Retinal pigment epithelial cell (primary cell): ENCODE measurements at regions not wholly inside any gene's neighbourhood (a gene's known extent, or its start where the extent isn't known, plus 50 kb on each side); places are given as distances from the start of the nearest gene placed in this dataset.

Experiments
- DNase-seq: peaks from one replicate; pipeline ENCODE4 v3.0.0-alpha.2; 2010; ENCODE audit warnings: low read depth
- H3K4me3 ChIP-seq: 2 replicates; pipeline ENCODE4 v1.5.1; 2011; ENCODE audit warnings: mild to moderate bottlenecking, low read length, control low read depth, moderate library complexity
- TF ChIP-seq, protein P1 (sequence below): conservative IDR thresholded peaks from 2 replicates; pipeline ENCODE4 v1.5.1; 2011; ENCODE audit warnings: low read depth, low read length, control low read depth, inconsistent platforms

DNA sequence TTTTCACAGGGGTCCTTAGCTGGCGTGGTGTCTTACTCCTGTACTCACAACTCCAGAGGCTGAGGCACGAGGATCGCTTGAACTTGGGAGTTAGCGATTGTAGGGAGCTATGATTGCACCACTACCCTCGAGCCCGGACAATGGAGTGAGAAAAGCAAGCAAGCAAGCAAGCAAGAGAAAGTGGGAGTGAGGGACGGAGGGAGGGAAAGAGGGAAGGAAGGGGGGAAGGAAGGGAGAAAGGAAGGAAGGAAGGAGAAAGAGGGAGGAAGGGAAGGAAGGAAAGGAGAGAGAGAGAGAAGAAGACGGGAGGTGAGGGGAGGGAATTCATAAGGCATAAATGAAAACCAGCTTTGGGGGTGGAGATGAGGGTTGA, 120.5 kb downstream of the TRIM27 start:
- TF ChIP-seq, protein P1, sequence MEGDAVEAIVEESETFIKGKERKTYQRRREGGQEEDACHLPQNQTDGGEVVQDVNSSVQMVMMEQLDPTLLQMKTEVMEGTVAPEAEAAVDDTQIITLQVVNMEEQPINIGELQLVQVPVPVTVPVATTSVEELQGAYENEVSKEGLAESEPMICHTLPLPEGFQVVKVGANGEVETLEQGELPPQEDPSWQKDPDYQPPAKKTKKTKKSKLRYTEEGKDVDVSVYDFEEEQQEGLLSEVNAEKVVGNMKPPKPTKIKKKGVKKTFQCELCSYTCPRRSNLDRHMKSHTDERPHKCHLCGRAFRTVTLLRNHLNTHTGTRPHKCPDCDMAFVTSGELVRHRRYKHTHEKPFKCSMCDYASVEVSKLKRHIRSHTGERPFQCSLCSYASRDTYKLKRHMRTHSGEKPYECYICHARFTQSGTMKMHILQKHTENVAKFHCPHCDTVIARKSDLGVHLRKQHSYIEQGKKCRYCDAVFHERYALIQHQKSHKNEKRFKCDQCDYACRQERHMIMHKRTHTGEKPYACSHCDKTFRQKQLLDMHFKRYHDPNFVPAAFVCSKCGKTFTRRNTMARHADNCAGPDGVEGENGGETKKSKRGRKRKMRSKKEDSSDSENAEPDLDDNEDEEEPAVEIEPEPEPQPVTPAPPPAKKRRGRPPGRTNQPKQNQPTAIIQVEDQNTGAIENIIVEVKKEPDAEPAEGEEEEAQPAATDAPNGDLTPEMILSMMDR = no peak
- no peak overlapping the region for H3K4me3 ChIP-seq
- DNase-seq = no peak

DNA sequence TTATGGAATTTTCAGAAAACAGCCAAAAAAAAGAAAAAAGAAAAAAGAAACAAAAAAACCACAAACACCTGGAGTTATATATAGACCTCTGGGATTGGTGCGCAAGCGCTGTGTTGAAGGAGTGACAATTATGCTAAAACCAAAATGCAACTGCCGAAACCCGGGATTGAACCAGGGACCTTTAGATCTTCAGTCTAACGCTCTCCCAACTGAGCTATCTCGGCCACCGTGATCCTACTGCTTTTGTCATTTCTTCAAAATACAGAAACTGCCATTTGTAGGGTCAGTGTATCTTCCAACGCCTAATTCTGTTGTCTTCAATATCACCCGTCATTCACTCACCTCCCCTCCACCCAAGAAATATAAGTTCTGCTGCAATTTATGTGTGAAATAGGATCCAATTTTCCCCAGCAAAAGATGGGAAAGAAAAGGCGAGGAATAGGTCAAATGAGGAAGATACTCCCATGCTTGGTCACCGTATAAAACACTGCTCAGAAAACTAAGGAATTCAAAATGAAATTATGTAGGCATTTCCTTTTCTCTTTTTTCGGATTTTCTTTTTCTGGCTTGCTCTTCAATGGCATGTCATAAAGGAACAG, 116.0 kb downstream of the TRIM27 start:
- peak overlapping the region; percentile 46 for H3K4me3 ChIP-seq

DNA sequence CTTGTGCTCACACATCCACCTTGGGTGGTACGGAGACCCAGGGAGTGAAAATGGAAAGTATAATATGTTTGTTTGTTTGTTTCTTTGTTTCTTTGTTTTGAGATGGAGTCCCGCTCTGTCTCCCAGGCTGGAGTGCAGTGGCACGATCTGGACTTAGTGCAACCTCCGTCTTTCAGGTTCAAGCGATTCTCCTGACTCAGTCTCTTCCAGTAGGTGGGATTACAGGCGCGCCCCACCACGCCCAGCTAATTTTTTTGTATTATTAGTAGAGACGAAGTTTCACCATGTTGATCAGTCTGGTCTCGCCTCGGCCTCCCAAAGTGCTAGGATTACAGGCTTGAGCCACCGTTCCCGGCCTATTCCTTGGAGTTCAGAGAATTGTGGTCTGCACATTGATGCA, 115.4 kb downstream of the TRIM27 start:
- H3K4me3 ChIP-seq = peak overlapping the region; percentile 46
- TF ChIP-seq, protein P1 = no peak
- no peak for DNase-seq

More for the DNA sequence above, 116.0 kb downstream of the TRIM27 start:
- TF ChIP-seq, protein P1 = no peak
- no peak for DNase-seq

DNA sequence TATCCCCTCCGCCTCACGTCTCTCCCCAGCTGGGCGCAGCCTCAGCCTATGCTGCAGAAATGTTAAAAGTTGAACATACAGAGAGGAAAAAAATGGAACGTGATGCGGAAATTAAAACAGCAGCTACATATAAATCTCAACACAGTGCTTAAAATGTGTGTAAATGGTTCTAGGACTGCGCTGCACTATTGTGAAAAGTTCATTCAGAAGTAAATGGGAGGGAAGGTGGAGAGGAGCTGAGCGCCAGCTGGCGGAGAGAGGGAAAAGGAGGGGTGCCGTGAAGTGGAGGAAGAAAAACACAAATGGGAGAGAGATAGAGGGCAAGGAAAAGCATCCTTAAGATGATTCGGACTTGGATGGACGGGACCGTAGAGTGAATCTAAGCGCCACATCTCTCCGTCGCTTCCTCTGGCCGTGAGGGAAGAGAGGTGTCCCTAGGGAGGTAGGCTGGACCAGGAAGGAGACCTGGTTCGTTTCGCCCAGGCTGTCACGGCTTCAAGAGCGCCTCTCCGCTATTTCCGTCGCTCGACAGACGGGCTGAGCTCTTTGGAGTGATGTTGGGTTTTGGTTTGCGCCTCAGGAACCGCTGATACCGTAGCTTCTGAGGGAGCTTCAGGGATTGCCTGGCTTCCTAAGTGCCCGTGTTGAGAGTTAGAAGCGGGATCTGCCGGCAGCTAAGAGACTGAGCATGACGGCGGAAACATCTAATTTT, 113.7 kb downstream of the TRIM27 start:
- TF ChIP-seq, protein P1 = peak; percentile 21
- no peak for DNase-seq

DNA sequence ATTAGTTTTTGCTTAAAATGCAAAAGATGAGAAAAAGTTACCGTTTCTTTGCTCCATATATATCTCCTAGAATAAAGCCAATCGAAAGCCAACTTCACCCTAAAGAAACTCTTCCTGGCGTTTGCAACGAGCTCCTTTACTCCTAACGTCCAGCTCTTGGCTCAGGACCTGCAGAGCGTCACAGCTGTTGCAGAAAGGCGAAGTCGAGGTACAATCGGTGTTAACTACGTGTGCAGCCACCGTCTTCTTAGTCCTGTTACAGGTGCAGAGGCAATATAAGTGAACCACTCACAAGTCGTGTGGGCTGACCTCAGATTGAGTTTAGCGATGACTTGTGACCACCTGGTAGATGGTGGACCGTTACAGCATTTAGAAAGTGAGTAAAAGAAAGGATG, 113.1 kb downstream of the TRIM27 start:
- TF ChIP-seq, protein P1 = no peak
- DNase-seq = no peak
- H3K4me3 ChIP-seq = peak overlapping the region; percentile 42

More for the DNA sequence above, 113.7 kb downstream of the TRIM27 start:
- H3K4me3 ChIP-seq = peak overlapping the region; percentile 42

DNA sequence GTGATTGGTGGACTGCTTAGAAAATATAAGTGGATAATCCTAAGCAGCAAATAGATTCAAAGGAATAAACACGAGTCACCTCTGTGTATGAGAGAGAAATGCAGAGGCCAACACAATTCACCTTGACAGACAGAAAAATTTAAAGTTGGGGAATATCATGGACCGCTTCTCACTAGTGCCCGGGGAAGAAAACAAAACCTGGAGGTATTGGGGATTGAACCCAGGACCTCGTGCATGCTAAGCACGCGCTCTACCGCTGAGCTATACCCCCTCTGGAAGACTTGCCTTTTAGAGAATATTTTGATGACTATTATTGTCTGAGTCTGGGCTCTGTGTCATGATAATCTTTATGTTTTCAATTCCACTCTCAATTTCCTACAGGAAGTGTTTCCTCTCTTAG, 111.9 kb downstream of the TRIM27 start:
- TF ChIP-seq, protein P1 = no peak
- DNase-seq = no peak
- no peak overlapping the region for H3K4me3 ChIP-seq
